ENCODE measurements at regions not wholly inside any gene's neighbourhood (a gene's known extent, or its start where the extent isn't known, plus 50 kb on each side); places are given as distances from the start of the nearest gene placed in this dataset.
A peak's percentile ranks its signal among the peaks of the same experiment; 100 is the strongest.

GRCh38 chr10:30182191-30183054, 123.0 kb upstream of the JCAD start:
- H3K27ac Mint-ChIP-seq = peak overlapping the region; percentile 6 to 56 (median 9)
- no peak overlapping the region for H3K4me3 Mint-ChIP-seq
- peaks cover 37% of the 10 kb centered on the region for H3K4me1 Mint-ChIP-seq
- TF ChIP-seq CTCF (IDR thresholded peaks at IDR 0.05; ENCODE audit: unreplicated experiment in 3 of 3) = no peak
- H3K9me3 Mint-ChIP-seq = no peaks in the 10 kb centered on the region
- peaks cover 20% of the 10 kb centered on the region for H3K27me3 Mint-ChIP-seq (ENCODE audit: low read depth)
- H3K36me3 Mint-ChIP-seq (ENCODE audit: low read depth) = no peaks in the 10 kb centered on the region

- Mint-ChIP-seq H3K27ac (peak overlapping the region in 2 of 3 experiments; percentile 60 to 78), H3K4me1 (peaks cover 21% of the 10 kb centered on the region)
- no peak for TF ChIP-seq CTCF (IDR thresholded peaks at IDR 0.05; ENCODE audit: unreplicated experiment in 3 of 3)
These were observed 119.1 kb upstream of the JCAD start for GRCh38 chr10:30178356-30178964.

GRCh38 chr10:30176776-30177533, 117.6 kb upstream of the JCAD start:
- Mint-ChIP-seq H3K27ac (no peak overlapping the region), H3K4me3 (no peak overlapping the region)
- no peak for TF ChIP-seq CTCF (IDR thresholded peaks at IDR 0.05; ENCODE audit: unreplicated experiment in 3 of 3)

More at GRCh38 chr10:30178356-30178964, 119.1 kb upstream of the JCAD start:
- H3K4me3 Mint-ChIP-seq = no peak overlapping the region
- no peaks in the 10 kb centered on the region for H3K36me3 Mint-ChIP-seq (ENCODE audit: low read depth)
- peaks cover 9% of the 10 kb centered on the region for H3K27me3 Mint-ChIP-seq (ENCODE audit: low read depth)
- H3K9me3 Mint-ChIP-seq = no peaks in the 10 kb centered on the region

GRCh38 chr10:30176182-30176581, 116.8 kb upstream of the JCAD start:
- no peak for TF ChIP-seq CTCF (IDR thresholded peaks at IDR 0.05; ENCODE audit: unreplicated experiment in 3 of 3)
- Mint-ChIP-seq H3K27ac (no peak overlapping the region), H3K9me3 (no peaks in the 10 kb centered on the region), H3K36me3 (ENCODE audit: low read depth) (no peaks in the 10 kb centered on the region), H3K27me3 (ENCODE audit: low read depth) (peaks cover 15% of the 10 kb centered on the region), H3K4me3 (no peak overlapping the region), H3K4me1 (peaks cover 10% of the 10 kb centered on the region)

More at GRCh38 chr10:30176776-30177533, 117.6 kb upstream of the JCAD start:
- Mint-ChIP-seq H3K36me3 (ENCODE audit: low read depth) (no peaks in the 10 kb centered on the region), H3K9me3 (no peaks in the 10 kb centered on the region), H3K27me3 (ENCODE audit: low read depth) (peaks cover 15% of the 10 kb centered on the region), H3K4me1 (peaks cover 11% of the 10 kb centered on the region)

- peaks cover 11% of the 10 kb centered on the region for H3K27me3 Mint-ChIP-seq (ENCODE audit: low read depth)
- no peak overlapping the region for H3K27ac Mint-ChIP-seq
- TF ChIP-seq CTCF (IDR thresholded peaks at IDR 0.05; ENCODE audit: unreplicated experiment in 3 of 3) = no peak
- H3K4me3 Mint-ChIP-seq = no peak overlapping the region
- peaks cover 7% of the 10 kb centered on the region for H3K9me3 Mint-ChIP-seq
- peaks cover 8% of the 10 kb centered on the region for H3K4me1 Mint-ChIP-seq
- H3K36me3 Mint-ChIP-seq (ENCODE audit: low read depth) = peaks cover 3% of the 10 kb centered on the region
These were observed 113.3 kb upstream of the JCAD start for GRCh38 chr10:30172673-30173072.

All from nephron (organoid).